ENCODE measurements at regions not wholly inside any gene's neighbourhood (a gene's known extent, or its start where the extent isn't known, plus 50 kb on each side); places are given as distances from the start of the nearest gene placed in this dataset.

DNA sequence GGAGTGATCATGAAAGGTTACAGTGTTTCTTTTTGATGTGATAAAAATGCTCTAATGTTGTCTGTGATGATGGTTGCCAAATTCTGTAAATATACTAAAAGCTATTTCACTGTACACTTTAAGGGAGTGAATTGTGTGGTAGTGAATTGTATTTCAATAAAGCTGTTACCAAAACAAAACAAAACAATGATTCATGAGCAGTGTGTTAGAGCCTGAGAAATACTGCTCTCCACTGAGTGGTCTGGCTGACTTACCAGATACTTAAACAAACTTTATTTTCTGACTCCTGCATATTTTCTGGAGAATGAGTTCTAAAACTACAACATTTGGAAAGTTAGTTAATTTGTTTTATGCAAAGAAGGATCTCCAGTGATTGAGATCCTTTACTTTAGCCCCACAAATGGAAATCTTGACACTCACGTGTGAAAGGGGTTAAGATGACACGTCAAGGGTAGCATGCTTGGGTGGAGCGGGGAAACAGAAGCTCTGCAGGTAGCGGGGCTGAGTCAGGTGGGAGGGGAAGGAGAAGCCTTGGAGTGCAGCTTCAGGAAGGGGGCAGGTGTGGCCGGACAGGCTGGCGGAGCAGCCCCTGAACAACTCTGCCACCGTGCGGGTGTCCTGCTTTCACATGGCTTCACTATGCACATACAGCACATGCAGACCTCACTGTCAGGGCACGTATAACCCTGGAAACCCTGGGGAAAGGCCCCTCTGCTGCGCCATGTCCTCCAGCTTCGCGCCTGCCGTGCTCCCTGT lies 256.7 kb downstream of the IRX1 start:
- no peaks in the 10 kb centered on the region for H3K36me3 Mint-ChIP-seq
- no peak overlapping the region for H3K4me3 Mint-ChIP-seq
- POLR2A ChIA-PET = no interaction called here

DNA sequence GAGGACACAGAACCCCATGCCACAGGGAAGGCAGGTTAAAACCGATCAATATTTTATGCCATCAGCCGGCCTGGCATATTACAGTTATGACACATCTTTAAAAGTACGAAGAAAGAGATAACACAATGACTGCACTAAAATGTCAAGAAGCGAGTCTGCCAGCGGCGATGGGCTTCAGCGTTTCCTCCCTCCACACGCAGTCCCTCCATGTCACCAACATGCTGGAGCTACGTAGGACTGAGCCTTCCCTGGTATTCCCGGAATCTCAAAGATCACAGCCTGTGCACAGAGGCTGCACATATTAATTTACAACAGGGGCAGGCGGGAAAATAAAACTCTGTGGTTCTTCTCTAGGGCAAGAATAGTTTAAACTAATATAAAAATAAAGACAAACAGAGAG lies 257.7 kb downstream of the IRX1 start:
- no peak overlapping the region for H3K27ac Mint-ChIP-seq
- no peaks in the 10 kb centered on the region for H3K4me1 Mint-ChIP-seq
- peaks cover 0 to 3% (median 0%) of the 10 kb centered on the region in 5 donors for H3K9me3 Mint-ChIP-seq
- no peaks in the 10 kb centered on the region for H3K27me3 ChIP-seq (ENCODE audit: insufficient read depth, low read length, poor library complexity, severe bottlenecking)
- no peaks in the 10 kb centered on the region for H3K36me3 Mint-ChIP-seq
- no peaks in the 10 kb centered on the region for H3K27me3 Mint-ChIP-seq
- DNase-seq = no peak
- no peak overlapping the region for H3K4me3 ChIP-seq (ENCODE audit: low read length)
- H3K27ac ChIP-seq (ENCODE audit: low read depth, low read length) = no peak overlapping the region
- POLR2A ChIA-PET = no interaction called here
- no peaks in the 10 kb centered on the region for H3K9me3 ChIP-seq (ENCODE audit: low read length)
- no peaks in the 10 kb centered on the region for H3K4me1 ChIP-seq (ENCODE audit: insufficient read depth, low read length)
- no peaks in the 10 kb centered on the region for H3K36me3 ChIP-seq (ENCODE audit: insufficient read depth, low read length)
- CTCF ChIA-PET = no interaction called here
- H3K4me3 Mint-ChIP-seq = no peak overlapping the region

More for the DNA sequence above, 256.7 kb downstream of the IRX1 start:
- Mint-ChIP-seq H3K27me3 (no peaks in the 10 kb centered on the region), H3K9me3 (peaks cover 0 to 2% (median 0%) of the 10 kb centered on the region in 5 donors), H3K27ac (no peak overlapping the region), H3K4me1 (no peaks in the 10 kb centered on the region)
- H3K4me3 ChIP-seq (ENCODE audit: low read length) = no peak overlapping the region
- H3K9me3 ChIP-seq (ENCODE audit: low read length) = no peaks in the 10 kb centered on the region
- no peaks in the 10 kb centered on the region for H3K4me1 ChIP-seq (ENCODE audit: insufficient read depth, low read length)
- H3K27ac ChIP-seq (ENCODE audit: low read depth, low read length) = no peak overlapping the region
- CTCF ChIA-PET = no interaction called here
- H3K27me3 ChIP-seq (ENCODE audit: insufficient read depth, low read length, poor library complexity, severe bottlenecking) = no peaks in the 10 kb centered on the region
- no peak for DNase-seq
- no peaks in the 10 kb centered on the region for H3K36me3 ChIP-seq (ENCODE audit: insufficient read depth, low read length)

DNA sequence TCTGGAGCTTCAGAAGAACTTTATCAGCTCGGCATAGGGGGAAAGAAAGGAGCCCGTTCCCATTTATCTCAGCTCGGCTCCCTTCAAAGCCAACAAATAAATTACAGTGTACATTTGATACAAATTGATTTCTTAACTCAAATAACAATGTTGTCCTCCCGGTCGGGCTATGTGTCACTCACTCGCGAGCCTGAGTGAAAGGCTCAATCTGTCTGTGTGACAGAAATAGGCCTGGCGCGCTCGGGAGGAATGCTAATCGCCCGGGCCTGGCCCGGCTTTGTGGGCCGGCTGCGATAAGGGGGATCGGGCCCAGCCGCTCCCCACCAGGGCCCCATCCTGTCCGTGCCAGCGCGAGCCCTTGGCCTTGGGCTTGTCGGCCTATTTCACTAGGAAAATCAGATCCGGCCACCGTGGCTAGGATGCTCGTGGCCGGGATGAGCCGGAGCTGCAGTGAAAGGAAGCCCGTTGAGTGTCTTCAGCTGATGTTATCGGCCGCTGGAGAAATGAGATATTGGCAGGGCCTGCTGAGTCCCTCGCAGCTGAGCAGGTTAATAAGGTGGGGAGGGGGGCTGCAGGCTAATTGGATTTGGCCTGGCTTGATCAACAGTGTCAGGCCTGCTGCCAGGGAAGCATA lies 258.7 kb downstream of the IRX1 start:
- ChIA-PET POLR2A (no interaction called here), CTCF (no interaction called here)
- Mint-ChIP-seq H3K9me3 (peaks cover 0 to 4% (median 0%) of the 10 kb centered on the region in 5 donors), H3K4me1 (no peaks in the 10 kb centered on the region), H3K27me3 (no peaks in the 10 kb centered on the region), H3K36me3 (no peaks in the 10 kb centered on the region), H3K27ac (no peak overlapping the region), H3K4me3 (no peak overlapping the region)
- H3K27ac ChIP-seq (ENCODE audit: low read depth, low read length) = no peak overlapping the region
- no peak overlapping the region for H3K4me3 ChIP-seq (ENCODE audit: low read length)
- no peaks in the 10 kb centered on the region for H3K9me3 ChIP-seq (ENCODE audit: low read length)
- no peaks in the 10 kb centered on the region for H3K4me1 ChIP-seq (ENCODE audit: insufficient read depth, low read length)
- no peaks in the 10 kb centered on the region for H3K36me3 ChIP-seq (ENCODE audit: insufficient read depth, low read length)
- no peak for DNase-seq
- no peaks in the 10 kb centered on the region for H3K27me3 ChIP-seq (ENCODE audit: insufficient read depth, low read length, poor library complexity, severe bottlenecking)

DNA sequence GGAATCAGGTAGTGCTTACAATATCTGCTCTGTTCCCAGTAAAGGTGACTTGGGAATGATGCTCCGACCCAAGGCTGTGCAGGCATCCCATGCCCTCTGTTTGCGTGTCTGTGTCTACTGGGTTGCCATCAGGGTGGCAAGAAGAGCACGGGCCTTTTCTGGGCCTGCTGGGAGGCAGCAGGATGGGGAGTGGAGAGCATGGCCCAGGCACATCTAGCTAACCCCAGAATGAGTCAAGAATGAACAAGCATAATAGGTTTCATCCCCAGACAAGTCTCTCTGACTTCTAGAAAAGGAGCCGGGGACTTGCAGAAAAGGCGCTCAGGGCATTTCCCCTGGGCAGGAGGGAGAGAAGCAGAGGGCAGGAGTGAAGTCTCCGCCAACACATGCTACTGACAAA lies 260.4 kb downstream of the IRX1 start:
- no peaks in the 10 kb centered on the region for H3K9me3 ChIP-seq (ENCODE audit: low read length)
- H3K27me3 Mint-ChIP-seq = no peaks in the 10 kb centered on the region
- peaks cover 0 to 4% (median 0%) of the 10 kb centered on the region in 5 donors for H3K9me3 Mint-ChIP-seq
- CTCF ChIA-PET = no interaction called here
- H3K4me1 ChIP-seq (ENCODE audit: insufficient read depth, low read length) = no peaks in the 10 kb centered on the region
- no peak overlapping the region for H3K27ac Mint-ChIP-seq
- POLR2A ChIA-PET = no interaction called here
- DNase-seq = no peak
- H3K4me3 ChIP-seq (ENCODE audit: low read length) = no peak overlapping the region
- H3K36me3 ChIP-seq (ENCODE audit: insufficient read depth, low read length) = no peaks in the 10 kb centered on the region
- no peaks in the 10 kb centered on the region for H3K4me1 Mint-ChIP-seq
- no peaks in the 10 kb centered on the region for H3K27me3 ChIP-seq (ENCODE audit: insufficient read depth, low read length, poor library complexity, severe bottlenecking)
- H3K27ac ChIP-seq (ENCODE audit: low read depth, low read length) = no peak overlapping the region
- no peaks in the 10 kb centered on the region for H3K36me3 Mint-ChIP-seq
- no peak overlapping the region for H3K4me3 Mint-ChIP-seq

DNA sequence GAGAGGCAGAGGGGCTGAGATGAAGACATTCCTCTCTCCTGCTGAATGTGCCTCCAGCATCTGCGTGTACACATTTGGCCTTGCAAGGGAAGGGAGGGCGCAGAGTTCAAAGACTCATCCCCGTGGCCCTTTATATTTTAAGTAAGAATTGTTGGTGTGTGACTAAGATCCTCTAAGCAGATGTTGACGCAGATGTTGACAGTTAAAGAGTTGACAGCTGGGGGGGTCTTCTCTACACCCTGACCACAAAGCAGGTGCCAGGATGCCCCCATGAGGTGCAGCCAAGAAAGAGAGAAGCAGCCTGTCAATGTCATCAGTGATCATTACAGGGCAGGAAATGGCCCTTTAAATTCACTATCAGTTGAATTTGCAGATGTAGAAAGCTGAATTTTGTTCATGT lies 262.9 kb downstream of the IRX1 start:
- H3K4me3 Mint-ChIP-seq = no peak overlapping the region
- H3K9me3 Mint-ChIP-seq = peaks cover 0 to 4% (median 0%) of the 10 kb centered on the region in 5 donors
- POLR2A ChIA-PET = no interaction called here

DNA sequence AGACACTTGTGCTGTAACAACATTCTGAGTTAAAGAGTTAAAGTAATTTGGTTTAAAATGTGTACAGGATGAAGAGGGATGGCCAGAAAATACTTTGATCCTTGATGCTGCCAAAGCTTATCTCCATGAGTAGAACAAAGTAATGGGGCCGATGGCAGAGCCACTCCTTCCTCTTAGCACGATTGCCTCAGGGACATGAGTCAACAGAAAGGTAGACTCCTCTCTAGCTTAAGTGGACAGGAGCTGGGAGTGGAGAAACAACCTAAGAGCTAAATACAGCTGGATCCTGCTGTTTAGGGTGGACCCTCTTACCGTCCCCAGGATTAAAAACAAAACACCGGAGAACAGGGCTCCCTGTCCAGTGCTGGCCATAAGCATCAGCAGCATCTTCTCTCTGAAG lies 267.3 kb downstream of the IRX1 start:
- POLR2A ChIA-PET = no interaction called here
- Mint-ChIP-seq H3K9me3 (peaks cover 2 to 18% (median 6%) of the 10 kb centered on the region in 5 donors), H3K27me3 (no peaks in the 10 kb centered on the region)

More for the DNA sequence above, 262.9 kb downstream of the IRX1 start:
- no peak for DNase-seq
- Histone ChIP-seq H3K27ac (ENCODE audit: low read depth, low read length) (no peak overlapping the region), H3K27me3 (ENCODE audit: insufficient read depth, low read length, poor library complexity, severe bottlenecking) (no peaks in the 10 kb centered on the region), H3K4me1 (ENCODE audit: insufficient read depth, low read length) (no peaks in the 10 kb centered on the region), H3K36me3 (ENCODE audit: insufficient read depth, low read length) (no peaks in the 10 kb centered on the region), H3K4me3 (ENCODE audit: low read length) (no peak overlapping the region), H3K9me3 (ENCODE audit: low read length) (no peaks in the 10 kb centered on the region)
- CTCF ChIA-PET = no interaction called here
- Mint-ChIP-seq H3K4me1 (no peaks in the 10 kb centered on the region), H3K27me3 (no peaks in the 10 kb centered on the region), H3K27ac (no peak overlapping the region), H3K36me3 (no peaks in the 10 kb centered on the region)

DNA sequence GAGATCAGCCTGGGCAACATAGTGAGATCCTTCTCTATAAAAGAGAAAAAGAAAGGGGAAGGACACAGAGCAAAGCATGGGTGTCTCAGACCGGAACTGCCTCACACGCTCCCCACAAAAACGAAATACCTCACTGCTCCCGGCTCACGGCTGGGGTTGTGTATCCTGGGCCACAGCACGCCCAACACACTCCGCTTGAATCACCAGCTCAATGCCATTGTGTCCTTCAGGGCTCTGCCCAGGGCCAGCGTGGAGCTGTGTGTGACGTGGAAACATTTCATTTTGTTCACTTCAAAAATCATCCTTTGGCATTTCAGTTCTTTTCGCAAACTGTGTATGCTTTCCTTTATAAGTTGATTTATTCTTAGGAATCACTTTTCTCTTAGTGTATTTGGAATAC lies 279.5 kb downstream of the IRX1 start:
- H3K27me3 Mint-ChIP-seq = no peaks in the 10 kb centered on the region
- no peak overlapping the region for H3K27ac ChIP-seq (ENCODE audit: low read depth, low read length)
- no peak overlapping the region for H3K4me3 ChIP-seq (ENCODE audit: low read length)
- H3K4me1 Mint-ChIP-seq = no peaks in the 10 kb centered on the region
- no peak overlapping the region for H3K27ac Mint-ChIP-seq
- DNase-seq = no peak
- H3K36me3 ChIP-seq (ENCODE audit: insufficient read depth, low read length) = no peaks in the 10 kb centered on the region
- H3K36me3 Mint-ChIP-seq = no peaks in the 10 kb centered on the region
- CTCF ChIA-PET = no interaction called here
- H3K9me3 ChIP-seq (ENCODE audit: low read length) = no peaks in the 10 kb centered on the region
- no peak overlapping the region for H3K4me3 Mint-ChIP-seq
- H3K9me3 Mint-ChIP-seq = peaks cover 2 to 14% (median 4%) of the 10 kb centered on the region in 5 donors
- no peaks in the 10 kb centered on the region for H3K27me3 ChIP-seq (ENCODE audit: insufficient read depth, low read length, poor library complexity, severe bottlenecking)
- POLR2A ChIA-PET = no interaction called here
- H3K4me1 ChIP-seq (ENCODE audit: insufficient read depth, low read length) = no peaks in the 10 kb centered on the region

More for the DNA sequence above, 267.3 kb downstream of the IRX1 start:
- Histone ChIP-seq H3K27ac (ENCODE audit: low read depth, low read length) (no peak overlapping the region), H3K4me1 (ENCODE audit: insufficient read depth, low read length) (no peaks in the 10 kb centered on the region), H3K4me3 (ENCODE audit: low read length) (no peak overlapping the region), H3K9me3 (ENCODE audit: low read length) (no peaks in the 10 kb centered on the region), H3K36me3 (ENCODE audit: insufficient read depth, low read length) (no peaks in the 10 kb centered on the region), H3K27me3 (ENCODE audit: insufficient read depth, low read length, poor library complexity, severe bottlenecking) (no peaks in the 10 kb centered on the region)
- Mint-ChIP-seq H3K4me3 (no peak overlapping the region), H3K27ac (no peak overlapping the region), H3K36me3 (no peaks in the 10 kb centered on the region), H3K4me1 (no peaks in the 10 kb centered on the region)
- no peak for DNase-seq
- CTCF ChIA-PET = no interaction called here

DNA sequence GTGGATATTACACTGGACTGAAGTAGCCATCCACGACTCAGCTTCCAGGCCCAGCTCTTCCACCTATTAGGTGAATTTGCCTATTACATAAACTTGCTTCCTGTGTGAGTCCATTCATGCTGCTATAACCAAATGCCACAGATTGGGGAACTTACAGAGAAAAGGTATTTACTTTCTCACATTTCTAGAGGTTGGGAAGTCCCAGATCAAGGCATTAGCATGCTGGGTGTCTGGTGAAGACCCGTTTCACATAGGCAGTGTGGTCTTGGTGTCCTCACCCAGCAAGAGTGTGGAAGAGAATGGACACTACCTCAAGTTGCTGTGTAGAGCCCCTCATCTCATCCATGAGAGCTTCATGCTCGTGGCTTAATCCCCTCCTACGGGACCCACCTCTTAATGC lies 282.6 kb downstream of the IRX1 start:
- no peak overlapping the region for H3K27ac ChIP-seq (ENCODE audit: low read depth, low read length)
- H3K27me3 ChIP-seq (ENCODE audit: insufficient read depth, low read length, poor library complexity, severe bottlenecking) = no peaks in the 10 kb centered on the region
- Mint-ChIP-seq H3K4me3 (no peak overlapping the region), H3K27me3 (peaks cover 0 to 3% of the 10 kb centered on the region in 2 donors), H3K4me1 (no peaks in the 10 kb centered on the region), H3K27ac (no peak overlapping the region), H3K36me3 (no peaks in the 10 kb centered on the region), H3K9me3 (peaks cover 4 to 14% (median 10%) of the 10 kb centered on the region in 5 donors)
- DNase-seq = no peak
- ChIA-PET CTCF (no interaction called here), POLR2A (no interaction called here)
- H3K4me1 ChIP-seq (ENCODE audit: insufficient read depth, low read length) = no peaks in the 10 kb centered on the region
- no peaks in the 10 kb centered on the region for H3K36me3 ChIP-seq (ENCODE audit: insufficient read depth, low read length)
- no peak overlapping the region for H3K4me3 ChIP-seq (ENCODE audit: low read length)
- H3K9me3 ChIP-seq (ENCODE audit: low read length) = no peaks in the 10 kb centered on the region

Data from CD8-positive, alpha-beta memory T cell (primary cell).